Brain pericyte (primary cell): ENCODE measurements at regions not wholly inside any gene's neighbourhood (a gene's known extent, or its start where the extent isn't known, plus 50 kb on each side); places are given as distances from the start of the nearest gene placed in this dataset.

ENCODE experiments used
- DNase-seq: peaks from one replicate; pipeline ENCODE4 v3.0.0-alpha.2; 2012; ENCODE audit warnings: low read depth, low spot score

DNA sequence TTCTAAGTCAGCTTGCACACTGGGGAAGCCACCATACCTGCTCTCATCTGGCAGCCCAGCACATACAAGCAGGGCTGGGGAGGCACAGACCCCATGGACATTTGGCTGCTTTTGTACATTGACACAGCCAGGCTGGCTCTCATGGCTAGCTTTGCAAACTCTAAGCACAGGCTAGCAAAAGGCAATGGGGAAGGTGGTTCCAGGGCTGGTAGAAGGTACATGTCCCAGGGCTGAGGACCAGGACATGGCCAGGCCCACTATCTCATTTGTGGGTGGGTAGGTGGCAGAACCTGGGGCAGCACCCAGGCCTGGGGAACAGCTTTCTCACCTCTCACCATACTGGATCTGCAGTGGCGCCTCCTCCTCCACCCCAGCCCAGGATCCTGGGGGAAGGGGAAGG is 90.9 kb downstream of the HS1BP3 start:
- no peak for DNase-seq

DNA sequence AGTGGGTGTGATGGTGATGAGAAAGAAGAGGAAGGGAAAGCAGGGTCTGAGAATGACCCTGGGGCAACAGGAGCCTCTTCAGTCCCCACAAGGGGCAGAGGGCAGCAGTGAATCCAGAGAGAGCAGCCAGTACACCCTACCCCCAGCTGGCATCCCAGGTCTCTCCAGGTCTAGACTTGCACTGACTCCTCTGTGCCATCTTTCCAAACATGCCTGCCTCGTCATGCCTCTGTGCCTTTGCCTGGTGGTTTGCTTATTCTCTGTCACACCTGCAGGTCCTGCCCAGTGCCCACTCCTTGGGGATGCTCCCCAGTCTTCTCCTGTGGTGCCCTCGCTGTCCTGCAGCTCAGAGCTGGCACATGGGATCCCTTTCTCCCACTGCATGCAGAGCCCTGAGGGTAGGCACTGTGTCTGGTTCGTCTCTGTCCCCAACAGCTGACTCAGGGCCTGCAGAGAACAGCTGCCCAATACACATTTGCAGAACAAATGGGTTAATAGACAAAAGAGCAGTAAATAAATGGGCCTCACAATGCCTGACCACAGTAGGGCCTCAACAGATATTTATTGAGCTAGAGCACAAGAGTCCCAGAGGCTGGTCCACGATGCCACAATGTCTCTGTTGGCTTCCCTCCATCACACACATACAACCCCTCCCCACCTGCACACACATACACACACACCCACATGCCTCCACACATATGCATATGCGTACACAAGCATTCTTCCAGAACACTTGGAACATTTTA is 89.8 kb downstream of the HS1BP3 start:
- no peak for DNase-seq

DNA sequence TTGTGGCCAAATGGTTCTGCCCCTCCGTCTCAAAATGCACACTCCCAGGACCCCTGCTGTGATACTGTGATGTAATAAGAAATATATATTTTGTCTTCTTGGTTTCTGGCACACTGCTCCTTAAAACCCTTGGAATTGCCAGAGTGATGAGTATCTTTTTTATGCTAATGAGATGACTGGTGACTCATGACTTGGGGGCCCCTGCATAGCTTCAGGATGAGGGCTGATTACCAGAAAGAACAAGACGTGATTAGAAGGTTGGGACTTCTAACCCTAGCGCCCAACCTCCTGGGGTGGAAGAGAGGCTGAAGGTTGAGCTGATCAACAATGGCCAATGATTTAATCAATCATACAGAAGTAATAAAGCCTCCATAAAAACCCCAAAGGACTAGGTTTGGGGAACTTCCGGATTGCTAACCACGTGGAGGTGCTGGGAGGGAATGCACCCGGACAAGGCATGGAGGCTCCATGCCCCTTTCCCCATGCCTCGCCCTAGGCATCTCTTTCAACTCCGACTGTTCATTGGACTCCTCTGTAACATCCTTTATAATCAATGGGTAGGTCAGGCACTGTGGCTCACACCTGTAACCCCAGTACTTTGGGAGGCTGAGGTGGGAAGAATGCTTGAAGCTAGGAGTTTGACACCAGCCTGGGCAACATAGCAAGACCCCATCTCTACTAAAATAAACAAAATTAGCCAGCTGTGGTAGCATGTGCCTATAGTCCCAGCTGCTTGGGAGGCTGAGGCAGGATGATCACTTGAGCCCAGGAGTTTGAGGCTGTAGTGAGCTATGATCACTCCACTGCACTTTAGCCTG is 89.1 kb downstream of the HS1BP3 start:
- DNase-seq, result no peak

DNA sequence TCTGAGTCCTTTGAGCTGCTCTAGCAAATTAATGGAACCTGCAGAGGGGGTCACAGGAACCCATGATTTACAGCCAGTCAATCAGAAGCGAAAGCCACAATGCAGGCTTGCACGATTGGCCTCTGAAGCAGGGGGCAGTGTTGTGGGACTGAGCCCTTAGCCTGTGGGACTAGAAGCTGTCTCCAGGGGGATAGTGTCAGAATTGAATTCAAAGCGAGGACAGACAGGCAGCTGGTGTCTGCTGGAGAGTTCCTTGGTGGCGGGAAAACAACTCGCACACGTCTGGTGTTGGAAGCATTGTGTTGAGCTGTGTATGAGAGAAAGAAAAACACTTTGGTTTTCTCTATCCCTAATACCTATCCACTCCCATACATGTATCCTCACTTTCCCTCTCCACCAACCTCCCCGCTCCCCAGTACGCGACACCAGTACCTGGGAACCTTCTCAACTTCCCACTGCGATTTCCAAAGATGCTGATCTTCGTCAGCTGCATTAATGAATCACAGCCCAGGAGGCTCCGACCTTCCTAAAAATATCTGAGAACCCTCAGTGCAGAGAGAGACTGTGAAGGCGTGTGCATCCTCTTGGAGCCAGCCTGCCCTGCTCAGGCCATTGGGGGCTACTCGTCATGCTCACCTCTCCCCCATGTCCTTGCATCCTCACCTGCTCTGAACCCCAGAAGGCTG is 88.2 kb downstream of the HS1BP3 start:
- no peak for DNase-seq

DNA sequence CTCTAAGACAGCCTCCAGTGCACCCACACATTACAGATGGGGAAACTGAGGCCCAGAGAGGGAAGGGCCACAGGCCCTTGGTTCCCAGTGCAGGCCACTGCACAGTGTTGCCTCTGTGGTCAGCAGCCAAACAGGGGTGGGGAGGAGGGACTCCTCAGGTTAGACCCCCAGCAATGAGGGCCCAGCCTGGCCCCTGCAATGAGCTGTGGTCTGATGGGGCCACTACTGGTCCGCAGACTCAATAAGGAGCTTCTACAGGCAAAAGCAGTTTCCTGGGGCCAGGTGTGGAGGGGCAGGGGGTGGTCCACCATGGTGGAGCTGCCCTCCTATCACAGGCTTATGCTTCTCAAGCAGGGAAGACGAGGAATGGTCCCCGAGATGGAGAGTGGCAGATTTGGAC is 87.6 kb downstream of the HS1BP3 start:
- no peak for DNase-seq

DNA sequence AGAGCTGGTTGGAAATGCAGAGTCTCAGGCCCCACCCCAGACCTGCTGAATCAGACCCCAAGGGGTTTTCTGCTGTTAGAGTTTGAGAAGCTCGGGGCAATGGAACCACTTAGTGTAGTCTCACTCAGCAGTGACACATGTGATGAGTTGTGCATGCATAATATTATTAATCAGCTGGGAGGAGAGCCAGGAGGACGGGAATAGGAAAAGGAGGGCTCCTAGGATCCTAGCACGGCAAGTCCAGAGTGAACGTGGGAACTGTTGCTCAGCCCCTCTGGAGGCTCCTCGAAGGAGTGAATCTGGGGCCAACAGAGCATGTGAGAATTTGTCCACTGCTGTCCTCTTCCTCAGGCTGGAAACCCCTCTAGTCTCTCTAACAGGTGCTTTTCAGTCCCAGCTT is 87.1 kb downstream of the HS1BP3 start:
- DNase-seq, result no peak

DNA sequence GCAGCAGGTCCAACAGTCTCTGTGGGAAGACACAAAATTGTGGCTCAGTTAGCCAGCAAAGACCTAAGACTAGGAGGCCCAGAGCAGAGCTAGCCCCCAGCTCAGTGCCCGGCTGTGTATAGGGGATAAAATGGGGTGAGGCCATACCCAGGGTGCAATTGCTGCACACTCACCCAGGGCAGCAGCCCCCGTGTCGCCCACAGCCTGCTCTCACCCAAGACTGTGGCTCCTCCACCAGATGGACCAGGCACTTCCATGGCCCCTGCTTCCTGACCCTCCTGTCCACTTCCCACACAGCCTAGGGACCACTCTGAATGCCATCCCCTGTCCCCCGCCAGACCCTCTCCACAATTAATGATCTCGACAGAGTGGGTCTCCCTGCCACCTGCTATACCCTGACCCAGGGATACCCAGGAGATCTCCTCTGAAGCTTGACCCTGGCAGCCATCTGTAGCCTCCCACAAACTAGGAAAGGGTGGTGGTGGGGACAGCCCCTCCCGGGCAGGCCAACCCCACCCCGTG is 85.7 kb downstream of the HS1BP3 start:
- no peak for DNase-seq

DNA sequence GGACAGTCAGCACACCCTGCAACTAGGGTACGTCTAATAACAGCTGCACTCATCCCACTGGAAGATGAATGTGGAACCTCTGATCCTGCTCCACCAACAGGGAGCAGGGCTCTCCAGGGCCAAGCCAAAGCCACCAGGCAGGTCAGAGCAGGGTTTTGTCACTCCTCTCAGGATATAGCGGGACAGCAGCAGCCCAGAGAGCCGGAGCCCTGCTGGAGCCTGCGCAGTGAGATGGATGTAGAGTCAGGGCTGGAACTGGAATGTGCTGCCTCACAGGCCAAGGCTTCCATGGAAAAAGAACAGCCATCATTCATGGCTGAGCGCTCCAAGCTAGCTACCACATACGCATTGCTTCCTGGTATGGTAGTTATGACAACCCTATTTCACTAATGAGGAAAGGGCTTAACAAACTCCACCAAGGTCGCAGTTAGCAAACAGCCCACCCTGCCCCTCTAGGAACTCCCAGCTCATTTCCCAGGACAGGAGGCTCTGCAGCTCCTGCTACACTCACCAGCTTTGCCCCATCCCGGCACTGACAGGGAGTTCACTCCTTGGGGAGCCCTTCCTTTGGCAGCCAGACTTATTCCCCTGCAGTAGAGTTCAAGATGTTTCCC is 85.2 kb downstream of the HS1BP3 start:
- no peak for DNase-seq

DNA sequence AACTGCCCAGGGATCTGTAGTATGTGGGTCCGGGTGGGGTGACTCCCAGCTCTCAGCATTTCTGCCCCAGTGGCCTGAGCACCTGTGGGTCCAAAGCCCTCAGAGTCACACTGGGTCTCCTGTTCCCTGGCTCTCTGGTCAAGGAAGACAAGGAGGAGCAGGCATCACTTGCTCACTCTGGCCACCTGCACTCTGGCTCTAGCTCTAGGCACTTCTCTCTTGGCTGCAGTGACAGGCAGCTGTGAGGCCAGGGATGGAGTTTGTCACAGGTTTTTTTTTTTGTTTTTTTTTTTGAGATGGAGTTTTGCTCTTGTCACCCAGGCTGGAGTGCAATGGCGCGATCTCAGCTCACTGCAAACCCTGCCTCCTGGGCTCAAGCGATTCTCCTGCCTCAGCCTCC is 84.6 kb downstream of the HS1BP3 start:
- no peak for DNase-seq

DNA sequence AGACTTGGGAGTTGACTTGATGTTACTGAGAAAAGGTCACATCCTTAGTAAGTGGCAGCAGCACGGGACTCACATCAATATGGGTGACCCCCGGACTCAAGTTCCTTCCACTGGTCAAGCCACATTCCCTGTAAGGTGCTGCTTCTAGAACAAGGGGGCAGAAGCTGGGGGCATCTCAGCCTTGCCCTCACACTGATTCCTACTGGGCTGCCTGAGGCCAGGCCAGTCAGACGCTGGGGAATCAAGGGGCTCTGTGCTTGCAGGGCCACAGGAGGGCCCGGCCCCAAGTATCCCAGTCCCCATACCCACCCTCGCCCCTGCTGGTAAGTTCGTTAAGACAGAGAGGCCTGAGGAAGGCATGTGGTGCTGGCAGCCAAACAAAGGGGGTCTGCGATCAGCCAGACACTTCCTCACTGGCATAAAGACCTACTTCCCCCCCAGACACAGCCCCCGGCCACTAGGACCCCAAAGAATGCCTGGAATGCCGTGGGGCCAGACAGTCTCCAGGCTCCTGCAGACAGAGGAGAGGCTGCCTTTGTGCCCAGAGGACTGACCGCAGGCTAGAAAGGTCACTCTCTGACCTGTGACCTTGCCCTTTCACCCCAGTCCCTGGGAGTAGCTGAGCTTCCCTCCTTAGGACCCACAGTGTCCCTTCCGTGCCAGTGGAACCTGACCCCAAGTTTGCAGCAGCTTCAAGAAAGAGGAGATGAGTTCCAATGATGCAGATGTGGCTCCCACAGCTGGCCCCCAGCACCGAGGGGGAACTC is 83.6 kb downstream of the HS1BP3 start:
- DNase-seq, result no peak
